ENCODE measurements at regions not wholly inside any gene's neighbourhood (a gene's known extent, or its start where the extent isn't known, plus 50 kb on each side); places are given as distances from the start of the nearest gene placed in this dataset.

DNA sequence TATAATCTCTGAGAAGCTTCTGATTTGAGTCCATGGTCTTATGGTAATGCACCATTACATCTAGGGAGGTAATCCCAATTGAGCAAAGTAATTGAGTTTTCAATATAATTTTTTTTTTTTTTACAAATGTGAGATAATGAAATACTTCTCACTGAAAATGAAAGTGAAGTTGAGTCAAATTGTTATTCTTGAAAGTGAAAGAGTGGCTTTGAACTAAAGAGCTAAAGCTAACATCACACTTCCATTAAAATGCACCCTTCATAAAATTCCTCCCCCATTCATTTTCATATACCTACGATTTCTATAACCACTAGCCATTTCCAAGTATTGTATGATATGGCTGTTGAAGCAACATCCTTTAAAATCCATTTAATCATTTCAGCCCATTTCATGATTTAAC lies 149.1 kb upstream of the IMPG1 start:
- no peak for TF ChIP-seq CTCF (IDR thresholded peaks at IDR 0.05)

GRCh38 chr6:76220805-76221204 lies 148.3 kb upstream of the IMPG1 start:
- TF ChIP-seq CTCF (IDR thresholded peaks at IDR 0.05): no peak

GRCh38 chr6:76217606-76218005 lies 145.1 kb upstream of the IMPG1 start:
- TF ChIP-seq CTCF (IDR thresholded peaks at IDR 0.05): no peak

- no peak for TF ChIP-seq CTCF (IDR thresholded peaks at IDR 0.05)
These were observed 142.1 kb upstream of the IMPG1 start for GRCh38 chr6:76214546-76214945.

GRCh38 chr6:76174722-76175121 lies 102.3 kb upstream of the IMPG1 start:
- no peak for TF ChIP-seq CTCF (IDR thresholded peaks at IDR 0.05)

DNA sequence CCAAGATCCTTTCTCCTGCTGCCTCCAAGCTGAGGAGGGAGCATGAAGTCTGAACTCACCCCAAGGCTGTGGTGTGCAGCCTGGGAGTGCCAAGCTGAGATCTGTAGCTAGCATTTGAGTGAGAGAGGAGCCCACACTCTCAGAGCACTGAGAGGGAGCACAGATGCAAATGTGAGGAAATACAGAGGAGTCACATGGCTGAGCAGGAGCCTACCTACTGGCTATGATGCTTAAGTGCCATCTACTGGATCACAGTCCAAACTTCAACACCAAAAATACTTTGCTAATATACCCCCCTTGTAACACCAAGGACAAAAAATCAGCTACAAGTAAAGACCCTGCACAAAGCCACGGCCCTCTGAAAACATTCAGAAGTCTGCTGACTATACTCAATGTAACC lies 94.4 kb upstream of the IMPG1 start:
- TF ChIP-seq CTCF (IDR thresholded peaks at IDR 0.05): no peak

GRCh38 chr6:76166297-76166696 lies 93.8 kb upstream of the IMPG1 start:
- TF ChIP-seq CTCF (IDR thresholded peaks at IDR 0.05): no peak

DNA sequence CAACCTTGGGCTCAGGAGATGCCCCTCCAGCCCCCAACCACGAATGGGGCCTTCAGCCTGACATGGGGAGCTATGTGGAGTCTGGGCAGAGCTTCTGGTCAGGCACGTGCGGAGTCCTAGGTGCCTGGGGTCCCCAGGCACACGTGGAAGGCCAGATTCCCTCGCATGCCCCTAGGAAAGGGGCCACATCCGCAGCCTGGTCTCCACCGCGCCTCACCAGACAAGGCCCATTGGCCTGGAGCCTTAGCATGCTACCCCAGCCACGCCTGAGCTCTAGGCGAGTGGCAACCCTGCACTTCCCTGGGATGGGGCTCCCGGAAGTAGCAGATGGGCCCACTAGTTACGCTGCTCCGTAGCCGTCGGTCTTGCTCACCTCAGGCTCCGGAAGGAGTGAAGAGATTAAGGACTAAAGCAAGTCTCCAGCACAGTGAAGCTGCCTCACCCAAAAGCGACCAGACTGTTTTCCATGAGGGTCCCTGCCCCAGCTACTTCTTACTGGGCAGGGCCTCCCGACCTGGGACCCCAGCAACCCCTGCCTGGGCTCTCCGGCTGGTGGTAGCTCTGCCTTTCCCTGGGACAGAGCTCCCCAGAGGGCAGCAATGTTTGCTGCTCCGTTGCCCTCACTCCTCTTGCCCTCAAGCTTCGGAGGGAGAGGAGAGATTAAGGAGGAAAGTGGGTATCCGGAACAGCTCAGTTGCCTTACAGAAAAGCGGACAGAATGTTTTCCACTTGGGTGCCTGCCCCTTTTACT lies 93.2 kb upstream of the IMPG1 start:
- no peak for TF ChIP-seq CTCF (IDR thresholded peaks at IDR 0.05)
